ENCODE measurements at regions not wholly inside any gene's neighbourhood (a gene's known extent, or its start where the extent isn't known, plus 50 kb on each side); places are given as distances from the start of the nearest gene placed in this dataset.

- DNase-seq (no peak), ATAC-seq (no peak)
- Histone ChIP-seq H3K4me1 (no peaks in the 10 kb centered on the region), H3K27ac (peak overlapping the region; percentile 56), H3K27me3 (ENCODE audit: insufficient read depth in 3 of 3, low read length in 2 of 3) (no peaks in the 10 kb centered on the region), H3K36me3 (ENCODE audit: insufficient read depth in 1 of 2, low read depth in 1 of 2) (no peaks in the 10 kb centered on the region), H3K9me3 (no peaks in the 10 kb centered on the region), H3K4me3 (no peak overlapping the region)
- intact Hi-C loops (cut with DNase I) = no loop called here
- TF ChIP-seq CTCF (IDR thresholded peaks at IDR 0.05) = no peak
- WGBS, 3 donors = 68 to 72% (median 69%) methylated on average over 4 of the region's 4 CpGs
These were observed 72.2 kb downstream of the VCPKMT start for GRCh38 chr14:50044042-50044651.

- no peak overlapping the region for H3K4me3 ChIP-seq
- TF ChIP-seq CTCF (IDR thresholded peaks at IDR 0.05) = no peak
- H3K27ac ChIP-seq = peak overlapping the region; percentile 56
- H3K4me1 ChIP-seq = no peaks in the 10 kb centered on the region
- H3K27me3 ChIP-seq (ENCODE audit: insufficient read depth in 3 of 3, low read length in 2 of 3) = no peaks in the 10 kb centered on the region
- WGBS, 3 donors = 24 to 44% (median 34%) methylated on average over 8 of the region's 8 CpGs
- intact Hi-C loops (cut with DNase I) = no loop called here
- H3K9me3 ChIP-seq = no peaks in the 10 kb centered on the region
- H3K36me3 ChIP-seq (ENCODE audit: insufficient read depth in 1 of 2, low read depth in 1 of 2) = no peaks in the 10 kb centered on the region
- peak; percentile 72 to 80 (median 77) for ATAC-seq
- DNase-seq = peak; percentile 78 to 82
These were observed 71.2 kb downstream of the VCPKMT start for GRCh38 chr14:50045039-50045711.

GRCh38 chr14:50045837-50046236, 70.5 kb downstream of the VCPKMT start:
- no peaks in the 10 kb centered on the region for H3K27me3 ChIP-seq (ENCODE audit: insufficient read depth in 3 of 3, low read length in 2 of 3)
- peak overlapping the region; percentile 56 for H3K27ac ChIP-seq
- H3K36me3 ChIP-seq (ENCODE audit: insufficient read depth in 1 of 2, low read depth in 1 of 2) = no peaks in the 10 kb centered on the region
- no peaks in the 10 kb centered on the region for H3K9me3 ChIP-seq
- no peak for TF ChIP-seq CTCF (IDR thresholded peaks at IDR 0.05)
- WGBS, 3 donors = 98 to 99% (median 98%) methylated on average over 2 of the region's 2 CpGs
- H3K4me1 ChIP-seq = no peaks in the 10 kb centered on the region
- DNase-seq = no peak
- intact Hi-C loops (cut with DNase I) = no loop called here
- no peak for ATAC-seq
- no peak overlapping the region for H3K4me3 ChIP-seq

GRCh38 chr14:50047274-50047676, 69.1 kb downstream of the VCPKMT start:
- H3K36me3 ChIP-seq (ENCODE audit: insufficient read depth in 1 of 2, low read depth in 1 of 2) = no peaks in the 10 kb centered on the region
- ATAC-seq = peak in 3 of 4 donors; percentile 37 to 48 (median 42)
- no peak for DNase-seq
- H3K4me1 ChIP-seq = no peaks in the 10 kb centered on the region
- no peaks in the 10 kb centered on the region for H3K9me3 ChIP-seq
- H3K27ac ChIP-seq = peak overlapping the region; percentile 27
- intact Hi-C loops (cut with DNase I) = no loop called here
- TF ChIP-seq CTCF (IDR thresholded peaks at IDR 0.05) = no peak
- no peak overlapping the region for H3K4me3 ChIP-seq
- no peaks in the 10 kb centered on the region for H3K27me3 ChIP-seq (ENCODE audit: insufficient read depth in 3 of 3, low read length in 2 of 3)
